ENCODE measurements at regions not wholly inside any gene's neighbourhood (a gene's known extent, or its start where the extent isn't known, plus 50 kb on each side); places are given as distances from the start of the nearest gene placed in this dataset.

- no peak for TF ChIP-seq CTCF (IDR thresholded peaks at IDR 0.05)
- no peak for TF ChIP-seq REST (IDR thresholded peaks at IDR 0.05; ENCODE audit: insufficient read depth in 1 of 2, low read depth in 2 of 2, low read length in 1 of 2)
- no peak for TF ChIP-seq POLR2AphosphoS5 (IDR thresholded peaks at IDR 0.05; ENCODE audit: low read depth, low read length)
Observed at GRCh38 chr1:81489372-81489934, 311.3 kb upstream of the ADGRL2 start.

All from Panc1 (cell line).